Skin of body (tissue), 1 donor: ENCODE measurements at regions not wholly inside any gene's neighbourhood (a gene's known extent, or its start where the extent isn't known, plus 50 kb on each side); places are given as distances from the start of the nearest gene placed in this dataset.

Source experiments
- DNase-seq: peaks from one replicate; lab custom pipeline; 2025; lab: John Stamatoyannopoulos, UW

DNA sequence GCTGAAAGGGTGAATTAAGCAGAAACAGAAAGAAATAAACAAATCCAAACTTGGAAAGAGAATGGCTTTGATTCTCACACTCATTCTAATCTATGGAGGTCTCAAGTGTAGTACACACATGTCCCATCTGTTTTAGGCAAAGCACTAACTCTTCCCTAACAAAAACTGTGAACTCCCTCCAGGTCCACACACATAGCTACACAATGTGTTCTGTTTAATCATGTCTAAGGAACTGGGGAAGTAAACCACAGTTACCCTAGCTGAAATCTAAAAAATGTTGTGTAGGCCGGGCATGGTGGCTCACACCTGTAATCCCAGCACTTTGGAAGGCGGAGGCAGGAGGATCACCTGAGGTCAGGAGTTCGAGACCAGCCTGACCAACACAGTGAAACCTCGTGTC, 118.7 kb upstream of the FST start:
- no peak for DNase-seq

DNA sequence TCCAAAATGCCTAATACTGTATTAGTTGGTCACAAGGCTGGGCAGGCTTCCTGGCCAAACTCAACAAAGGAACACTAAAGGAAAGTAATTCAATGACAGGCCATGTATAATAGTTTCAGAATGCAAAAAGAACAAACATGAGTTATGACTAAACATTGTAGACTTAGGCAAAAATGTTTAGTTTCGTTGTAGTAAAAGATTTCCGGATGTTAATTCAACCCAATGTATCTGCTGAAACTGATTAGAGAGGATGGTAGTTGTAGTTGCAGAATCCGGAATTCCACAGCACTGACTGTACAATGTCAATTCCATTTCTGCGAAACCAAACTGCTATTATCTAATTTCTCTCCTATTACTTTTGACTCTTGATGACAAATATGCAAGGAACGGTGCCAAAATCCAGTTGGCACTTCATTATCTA, 117.9 kb upstream of the FST start:
- DNase-seq: no peak

DNA sequence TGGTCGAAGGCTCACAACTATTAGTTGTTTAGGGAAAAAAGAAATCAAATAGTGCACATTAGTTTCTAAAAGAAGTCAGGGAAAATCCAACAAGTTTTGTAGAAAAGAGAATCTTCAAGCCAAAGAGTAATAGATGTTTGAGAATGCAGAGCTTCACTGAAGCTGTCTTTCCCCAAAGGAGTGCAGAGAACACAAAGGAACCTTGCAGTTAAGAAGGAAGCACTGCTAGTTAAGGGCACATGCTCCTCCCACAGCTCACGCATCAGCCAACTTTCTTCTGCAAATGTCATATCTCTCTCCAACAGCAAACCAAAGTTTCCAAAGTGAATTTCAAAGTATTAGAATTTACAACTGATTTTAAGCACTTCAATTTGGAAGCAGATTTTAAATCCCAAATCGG, 116.4 kb upstream of the FST start:
- DNase-seq: peak; percentile 23

DNA sequence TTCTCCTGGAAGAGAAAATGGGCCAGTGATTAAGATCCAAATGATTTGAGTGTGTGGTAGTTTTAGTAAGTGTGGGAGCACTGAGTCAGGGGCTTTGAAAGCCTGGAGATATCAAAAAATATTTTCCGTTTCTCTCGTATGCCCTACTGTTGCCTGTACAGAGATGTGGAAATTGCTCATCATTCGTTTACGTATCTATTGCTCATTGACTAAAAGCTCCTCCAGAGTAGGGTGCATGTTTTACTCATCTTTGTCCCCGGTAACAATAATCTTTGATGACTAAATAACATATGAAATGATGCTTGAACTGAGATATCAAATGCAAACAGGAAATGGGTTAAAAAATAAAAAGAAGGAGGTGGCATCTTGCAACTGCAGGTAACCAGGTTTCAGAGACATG, 114.2 kb upstream of the FST start:
- DNase-seq: no peak

DNA sequence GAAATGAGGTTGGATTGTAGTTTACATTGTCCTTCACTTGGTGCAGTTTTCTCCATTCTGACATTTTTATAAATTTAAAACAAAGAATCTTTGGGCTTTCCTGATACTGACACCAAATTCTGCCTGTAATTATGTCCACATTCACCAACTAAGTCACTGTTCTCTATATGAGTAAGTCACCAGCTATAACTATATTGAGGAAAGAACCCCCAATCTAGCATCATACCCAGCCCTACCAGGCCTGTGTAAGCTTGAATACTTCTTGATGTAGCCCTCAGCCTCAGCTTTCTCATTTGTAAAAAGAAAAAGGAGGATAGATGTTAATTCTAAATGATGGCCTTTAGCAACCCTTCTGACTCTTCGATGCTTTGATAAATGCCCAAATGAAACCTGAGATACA, 112.7 kb upstream of the FST start:
- no peak for DNase-seq

DNA sequence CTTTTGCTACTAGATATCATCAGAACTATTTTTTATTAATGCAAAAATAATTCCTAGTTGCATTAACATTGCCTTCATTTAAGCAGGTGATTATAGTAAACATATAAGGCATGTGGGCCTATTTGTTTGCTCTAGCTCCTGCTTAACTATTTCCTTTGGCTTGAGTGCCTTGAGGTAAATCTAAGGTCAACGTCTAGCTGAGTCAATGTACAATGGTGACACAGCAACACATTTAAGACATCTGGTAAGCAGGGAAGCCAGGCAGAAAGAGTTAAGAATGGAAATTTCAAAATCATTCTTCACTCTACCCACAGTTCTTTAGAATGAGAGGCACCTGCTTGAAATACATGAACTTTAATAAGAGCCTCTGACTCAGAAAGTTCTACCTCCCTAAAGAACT, 111.9 kb upstream of the FST start:
- no peak for DNase-seq

DNA sequence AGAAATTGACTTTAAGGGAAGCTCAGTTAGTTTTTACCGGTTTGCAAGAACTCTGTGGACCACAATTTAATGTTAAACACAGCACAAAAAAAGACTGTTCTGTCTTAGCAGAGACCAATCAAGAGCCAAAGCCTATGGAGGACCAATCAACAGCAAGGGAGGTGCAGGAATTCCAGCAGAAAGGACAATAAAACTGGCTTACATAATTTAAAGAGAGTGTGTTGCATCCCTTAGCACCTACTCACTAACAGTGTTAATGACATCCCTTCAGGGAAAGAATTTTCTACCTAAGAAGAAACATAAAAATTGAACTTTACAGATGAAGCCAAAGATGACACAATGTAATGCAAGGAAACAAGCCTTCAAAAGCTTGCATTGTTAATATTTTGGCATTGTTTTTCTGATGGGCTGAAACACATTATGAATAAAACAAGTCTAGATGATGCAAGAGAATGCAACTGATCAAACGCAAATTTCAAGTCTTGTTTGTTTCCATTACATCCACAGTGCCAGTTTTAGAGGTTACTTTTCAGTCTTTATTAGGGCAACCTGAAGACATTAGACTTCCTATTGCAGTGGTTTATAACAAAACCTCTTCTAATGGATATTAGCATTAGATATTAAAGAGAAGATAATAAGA, 111.3 kb upstream of the FST start:
- peak; percentile 9 for DNase-seq

DNA sequence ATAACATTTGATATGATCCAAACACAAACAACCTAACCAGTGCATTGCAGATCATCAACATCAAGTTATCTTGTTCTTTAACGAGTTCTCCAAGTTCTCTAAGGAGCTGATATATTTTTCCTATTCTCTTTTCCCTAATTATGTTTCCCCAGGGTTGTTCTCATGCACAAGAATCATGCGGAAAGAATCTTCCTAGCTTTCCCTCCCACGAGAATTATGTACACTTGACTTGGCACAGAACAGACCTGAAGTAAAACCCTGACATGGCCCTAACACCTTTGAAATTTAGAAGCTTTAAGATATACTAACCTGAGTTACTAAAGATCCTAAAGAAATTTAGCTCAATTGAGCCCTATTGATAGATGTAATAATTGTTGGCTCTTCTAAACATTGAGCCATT, 110.7 kb upstream of the FST start:
- DNase-seq: no peak

DNA sequence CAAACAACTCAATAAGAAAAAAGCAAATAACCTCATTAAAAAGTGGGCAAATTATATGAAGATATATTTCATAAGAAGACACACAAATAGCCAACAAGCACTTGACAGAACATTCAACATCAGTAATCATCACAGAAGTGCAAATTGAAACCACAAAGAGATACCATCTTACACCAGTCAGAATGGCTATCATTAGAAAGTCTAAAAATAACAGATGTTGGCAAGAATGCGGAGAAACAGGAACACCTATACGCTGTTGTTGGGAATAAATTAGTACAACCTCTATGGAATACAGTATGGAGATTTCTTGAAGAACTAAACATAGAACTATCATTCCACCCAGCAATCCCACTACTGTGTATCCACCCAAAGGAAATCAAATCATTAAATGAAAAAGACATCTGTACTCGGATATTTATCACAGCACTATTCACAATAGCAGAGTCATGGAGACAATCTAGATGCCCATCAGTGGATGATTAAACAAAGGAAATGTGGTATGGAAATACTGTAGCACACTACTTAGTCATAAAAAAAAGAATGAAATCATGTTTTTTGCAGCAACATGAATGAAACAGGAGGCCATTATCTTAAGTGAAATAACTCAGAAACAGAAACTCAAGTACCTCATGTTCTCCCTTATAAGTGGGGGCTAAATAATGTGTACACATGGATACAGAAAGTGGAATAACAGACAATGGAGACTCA, 106.8 kb upstream of the FST start:
- DNase-seq: no peak

DNA sequence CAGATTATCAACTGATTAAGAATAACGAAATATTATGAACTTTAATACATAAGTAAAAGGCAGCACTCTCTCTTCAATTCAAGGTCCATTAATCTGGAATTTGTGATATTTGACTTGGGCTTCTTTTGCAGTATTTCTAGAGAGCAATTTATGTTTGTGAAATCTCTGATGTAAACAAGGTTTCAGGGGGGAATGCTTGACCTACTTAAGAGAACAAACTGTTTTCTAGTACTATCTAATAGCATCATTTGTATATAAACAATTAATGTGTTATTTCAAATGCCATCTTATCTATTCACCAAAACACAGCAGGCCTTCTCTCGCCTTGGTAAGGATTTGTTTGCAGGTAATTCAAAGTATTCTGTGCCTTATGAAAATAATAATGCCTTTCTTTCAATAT, 103.6 kb upstream of the FST start:
- DNase-seq: no peak

DNA sequence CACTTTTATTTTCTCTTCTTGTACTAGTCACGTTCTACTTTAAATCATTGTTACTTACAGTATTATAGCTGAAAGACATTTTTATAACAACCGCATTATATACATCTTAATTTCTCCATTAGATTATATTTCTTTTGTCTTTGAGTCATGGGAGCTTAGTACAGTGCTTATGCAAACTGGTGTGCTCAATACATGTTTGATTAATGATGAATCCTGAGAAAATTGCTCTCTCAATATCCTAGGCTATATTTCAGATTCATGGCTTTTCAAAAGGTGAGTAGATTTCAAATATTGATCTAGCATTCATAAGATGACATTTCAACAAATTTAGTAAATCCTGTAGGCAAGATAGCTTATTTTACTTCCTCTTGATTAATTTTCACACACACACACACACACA, 102.2 kb upstream of the FST start:
- no peak for DNase-seq

DNA sequence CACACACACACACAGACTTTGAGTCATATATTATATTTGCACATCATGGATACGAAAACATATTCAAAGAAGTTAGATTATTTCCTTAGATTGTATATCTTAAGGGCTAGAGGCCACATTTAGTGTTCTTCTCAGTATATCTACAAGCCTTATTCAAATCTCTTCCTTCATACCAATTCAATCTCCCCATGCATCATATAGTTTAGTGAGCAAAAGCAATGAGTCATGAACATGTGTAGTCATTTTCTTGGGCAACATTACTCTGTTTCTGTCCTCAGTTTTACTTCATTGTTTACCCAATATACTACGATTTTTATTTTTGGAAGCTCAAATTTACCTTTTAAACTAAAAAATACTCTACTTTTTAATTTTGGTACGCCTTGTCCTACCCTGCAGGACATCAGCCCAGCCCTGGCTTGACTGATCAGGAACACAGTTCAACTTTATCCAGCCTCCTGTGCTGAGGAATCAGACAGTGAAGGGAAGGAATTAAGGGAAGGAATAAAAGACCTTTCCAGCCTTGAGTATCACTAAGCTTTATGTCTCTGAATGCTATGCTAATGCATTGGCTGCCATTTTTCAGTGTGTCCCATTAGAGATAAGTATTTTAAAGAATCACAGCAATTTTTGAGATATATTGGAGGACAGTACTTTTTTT, 101.7 kb upstream of the FST start:
- no peak for DNase-seq

DNA sequence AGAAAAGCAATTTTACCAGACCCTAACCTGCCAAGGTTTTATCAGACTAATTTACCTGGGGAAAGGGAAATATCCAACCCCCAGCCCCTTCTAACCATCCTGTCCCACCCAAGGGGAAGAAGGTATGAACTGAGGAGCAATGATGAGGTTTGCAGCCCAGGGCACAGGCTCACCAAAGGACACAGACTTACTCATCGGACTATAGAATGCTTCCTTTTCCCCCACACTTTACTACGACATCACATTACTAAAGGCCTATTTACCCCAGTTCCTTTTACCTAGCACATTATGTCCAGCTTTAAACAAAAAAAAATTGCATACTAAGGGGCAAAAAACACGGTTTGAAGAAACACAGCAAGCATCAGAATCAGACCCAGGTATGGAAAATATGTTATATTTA, 94.1 kb upstream of the FST start:
- no peak for DNase-seq

DNA sequence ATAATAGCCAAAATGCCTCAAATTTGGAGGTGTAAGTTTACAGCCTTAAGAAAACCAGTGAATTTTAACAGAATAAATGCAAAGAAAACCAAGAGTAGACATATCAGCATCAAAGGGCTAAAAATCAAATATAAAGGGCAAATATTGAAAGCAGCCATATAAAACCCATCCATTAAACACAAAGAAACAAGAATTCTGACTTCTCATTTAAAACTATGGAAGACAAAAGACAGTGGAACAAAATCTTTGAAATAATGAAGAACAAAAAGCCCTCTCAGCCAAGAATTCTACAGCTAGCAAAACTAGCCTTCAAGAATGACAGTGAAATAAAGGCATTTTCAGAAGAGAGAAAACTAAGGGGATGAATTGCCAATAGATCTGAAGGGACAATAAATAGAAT, 91.3 kb upstream of the FST start:
- DNase-seq: no peak

DNA sequence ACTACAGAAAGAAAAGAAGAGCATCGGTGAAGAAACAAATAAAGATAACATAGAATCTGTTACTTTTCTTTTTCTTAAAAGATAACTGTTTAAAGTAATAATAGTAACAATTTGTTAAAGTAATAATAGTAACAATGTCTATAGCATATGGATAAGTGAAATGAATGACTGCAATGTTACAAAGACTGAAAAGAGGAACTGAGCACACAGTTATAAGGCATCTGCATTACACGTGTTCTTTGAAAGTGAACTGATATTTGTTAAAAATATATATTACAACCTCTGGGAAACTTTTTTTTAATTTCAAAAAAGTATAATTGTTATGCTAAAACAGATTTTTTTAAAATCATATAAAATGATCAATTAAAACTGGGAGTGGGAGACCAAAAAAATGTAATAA, 88.4 kb upstream of the FST start:
- DNase-seq: no peak

DNA sequence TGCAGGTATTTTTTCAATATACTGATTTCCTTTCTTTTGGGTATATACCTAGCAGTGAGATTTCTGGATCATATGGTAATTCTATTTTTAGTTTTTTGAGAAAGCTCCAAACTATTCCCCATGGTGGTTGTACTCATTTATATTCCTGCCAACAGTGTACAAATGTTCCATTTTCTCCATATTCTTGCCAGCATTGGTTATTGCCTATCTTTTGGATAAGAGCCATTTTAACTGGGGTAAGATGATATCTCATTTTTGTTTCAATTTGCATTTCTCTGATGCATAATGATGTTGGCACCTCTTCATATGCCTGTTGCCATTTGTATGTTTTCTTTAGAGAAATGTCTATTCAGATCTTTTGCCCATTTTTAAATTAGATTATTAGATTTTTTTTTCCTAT, 85.6 kb upstream of the FST start:
- no peak for DNase-seq

DNA sequence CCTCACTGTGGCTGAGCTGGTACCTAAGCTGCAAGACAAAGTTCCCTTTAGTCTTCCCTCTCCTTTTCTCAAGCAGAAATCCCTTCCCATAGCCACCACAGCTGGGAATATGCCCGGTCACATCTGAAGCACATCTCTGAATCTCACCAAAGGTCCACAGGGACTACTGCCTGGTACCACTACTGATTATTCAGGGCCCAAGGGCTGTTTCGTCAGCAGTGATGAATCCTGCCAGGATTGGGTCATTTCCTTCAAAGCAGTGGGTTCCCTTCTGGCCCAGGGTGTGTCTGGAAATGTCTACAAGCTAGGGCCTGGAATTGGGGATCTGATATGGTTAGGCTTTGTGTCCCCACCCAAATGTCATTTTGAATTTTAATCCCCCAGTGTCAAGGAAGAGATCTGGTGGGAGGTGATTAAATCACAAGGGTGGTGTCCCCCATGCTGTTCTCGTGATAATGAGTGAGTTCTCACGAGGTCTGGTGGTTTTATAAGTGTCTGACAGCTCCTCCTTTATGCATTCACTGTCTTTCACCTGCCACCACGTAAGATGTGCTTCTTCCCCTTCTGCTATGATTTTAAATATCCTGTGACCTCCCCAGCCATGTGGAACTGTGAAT, 83.2 kb upstream of the FST start:
- no peak for DNase-seq

DNA sequence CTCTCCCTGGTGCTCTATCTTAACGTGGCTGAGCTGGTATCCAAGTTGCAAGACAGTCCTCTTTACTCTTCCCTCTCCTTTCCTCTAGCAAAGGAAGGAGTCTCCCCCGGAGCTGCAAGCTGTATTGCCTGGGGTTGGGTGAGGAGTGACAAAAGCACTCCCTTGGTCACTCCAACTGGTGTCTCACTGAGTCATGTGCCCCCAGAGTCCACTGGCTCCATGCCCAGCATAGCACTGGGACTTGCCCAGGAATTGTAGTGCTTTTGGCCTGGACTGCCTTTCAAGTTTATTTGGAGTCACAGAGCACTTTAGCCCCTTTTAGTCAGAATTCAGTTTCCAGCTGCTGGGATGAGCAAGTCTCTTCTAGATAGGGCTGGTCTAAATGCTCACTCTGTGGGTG, 82.6 kb upstream of the FST start:
- DNase-seq: no peak

DNA sequence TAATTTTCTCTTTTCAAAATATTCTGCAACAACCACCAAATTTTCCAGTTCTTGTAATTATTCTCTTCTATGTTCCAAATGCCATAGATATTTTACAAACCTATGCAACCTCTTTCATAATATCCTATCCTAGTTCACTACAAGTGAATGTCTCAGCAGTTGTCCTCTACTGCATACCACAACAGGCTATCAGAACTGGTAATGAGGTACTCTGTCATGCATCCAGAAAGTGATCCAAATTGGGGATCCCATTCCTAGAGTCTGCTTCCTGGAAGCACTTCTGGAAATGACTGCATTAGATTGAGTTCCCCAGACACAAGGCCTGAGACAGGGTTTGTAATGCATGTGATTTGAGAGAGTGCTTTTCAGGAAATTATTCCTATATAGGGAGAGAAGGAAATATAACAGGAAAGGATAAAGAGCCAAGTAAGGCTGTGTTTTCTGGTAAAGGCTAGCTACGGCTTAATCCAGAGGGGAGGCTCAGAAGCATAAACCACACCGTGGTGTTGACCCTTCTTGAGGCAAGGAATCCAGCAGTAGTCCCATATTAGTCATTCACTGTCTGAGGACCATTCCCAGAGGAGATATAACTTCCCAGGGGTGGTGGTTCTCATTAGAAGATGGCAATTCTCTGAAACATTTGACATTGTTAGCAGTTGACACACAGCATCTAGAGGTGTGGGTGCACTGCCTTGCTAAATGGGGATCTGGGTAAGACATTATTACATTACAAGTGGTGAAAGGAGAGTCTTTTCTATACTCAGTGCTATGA, 80.3 kb upstream of the FST start:
- DNase-seq: no peak

DNA sequence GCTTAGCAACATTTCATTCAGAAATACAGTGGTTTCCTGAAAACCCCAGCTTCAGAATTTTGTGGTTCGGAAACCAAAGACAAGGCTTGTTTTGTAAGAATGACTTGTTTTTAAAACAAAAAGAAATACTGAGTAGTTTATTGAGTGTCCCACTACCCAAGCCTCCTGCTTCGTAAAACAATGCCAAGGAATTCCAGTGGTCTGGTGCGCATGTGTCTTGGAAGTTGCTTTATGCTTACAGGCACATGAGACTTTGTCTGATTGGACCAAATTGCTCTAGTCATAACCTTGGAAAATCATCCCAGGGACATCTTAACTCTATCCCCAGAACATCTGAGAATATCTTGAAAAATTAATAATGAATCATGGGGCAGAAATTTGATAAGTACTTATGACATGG, 77.1 kb upstream of the FST start:
- no peak for DNase-seq

DNA sequence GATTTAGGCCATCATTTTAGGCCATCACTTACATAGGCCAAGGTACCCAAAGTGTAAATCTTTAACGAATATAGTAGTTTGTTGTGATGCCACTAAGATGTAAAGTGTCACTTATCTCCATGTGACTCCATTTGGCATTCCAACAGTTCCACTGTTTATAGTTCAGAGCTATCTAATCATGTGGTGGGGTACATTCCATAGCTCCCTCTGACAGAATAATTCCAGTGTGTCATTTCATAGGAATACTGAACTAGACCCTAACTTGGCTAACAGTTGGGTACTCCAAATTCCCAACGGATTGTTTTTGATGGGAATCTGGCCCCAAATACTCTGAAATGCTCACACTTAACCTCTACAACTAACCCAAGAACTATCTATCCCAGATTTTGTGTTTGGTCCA, 76.7 kb upstream of the FST start:
- no peak for DNase-seq

DNA sequence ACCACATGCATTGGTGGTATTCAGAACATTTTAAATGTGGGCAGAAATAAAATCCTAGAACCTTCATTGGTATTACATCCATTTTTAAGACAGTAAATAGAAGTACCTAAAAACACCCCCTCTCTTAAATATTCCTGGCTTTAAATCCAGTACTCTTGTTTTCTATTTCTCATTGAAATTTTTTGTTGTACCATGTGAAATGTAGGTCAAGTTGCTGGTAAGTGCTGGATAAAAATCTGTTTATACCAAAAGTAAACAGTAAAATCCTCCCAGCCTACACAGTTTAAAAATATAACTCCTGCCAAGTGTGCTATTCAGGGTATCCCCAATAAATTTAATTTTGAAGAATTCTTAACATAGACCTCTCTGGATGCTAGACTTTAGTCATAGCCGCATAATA, 75.0 kb upstream of the FST start:
- DNase-seq: no peak
